ENCODE measurements at regions not wholly inside any gene's neighbourhood (a gene's known extent, or its start where the extent isn't known, plus 50 kb on each side); places are given as distances from the start of the nearest gene placed in this dataset.
A peak's percentile ranks its signal among the peaks of the same experiment; 100 is the strongest.
"Not testable (repeated sequence)": the region's sequence is repeated elsewhere in the genome, so short reads cannot be mapped to it uniquely, and the experiment has no call there.

DNA sequence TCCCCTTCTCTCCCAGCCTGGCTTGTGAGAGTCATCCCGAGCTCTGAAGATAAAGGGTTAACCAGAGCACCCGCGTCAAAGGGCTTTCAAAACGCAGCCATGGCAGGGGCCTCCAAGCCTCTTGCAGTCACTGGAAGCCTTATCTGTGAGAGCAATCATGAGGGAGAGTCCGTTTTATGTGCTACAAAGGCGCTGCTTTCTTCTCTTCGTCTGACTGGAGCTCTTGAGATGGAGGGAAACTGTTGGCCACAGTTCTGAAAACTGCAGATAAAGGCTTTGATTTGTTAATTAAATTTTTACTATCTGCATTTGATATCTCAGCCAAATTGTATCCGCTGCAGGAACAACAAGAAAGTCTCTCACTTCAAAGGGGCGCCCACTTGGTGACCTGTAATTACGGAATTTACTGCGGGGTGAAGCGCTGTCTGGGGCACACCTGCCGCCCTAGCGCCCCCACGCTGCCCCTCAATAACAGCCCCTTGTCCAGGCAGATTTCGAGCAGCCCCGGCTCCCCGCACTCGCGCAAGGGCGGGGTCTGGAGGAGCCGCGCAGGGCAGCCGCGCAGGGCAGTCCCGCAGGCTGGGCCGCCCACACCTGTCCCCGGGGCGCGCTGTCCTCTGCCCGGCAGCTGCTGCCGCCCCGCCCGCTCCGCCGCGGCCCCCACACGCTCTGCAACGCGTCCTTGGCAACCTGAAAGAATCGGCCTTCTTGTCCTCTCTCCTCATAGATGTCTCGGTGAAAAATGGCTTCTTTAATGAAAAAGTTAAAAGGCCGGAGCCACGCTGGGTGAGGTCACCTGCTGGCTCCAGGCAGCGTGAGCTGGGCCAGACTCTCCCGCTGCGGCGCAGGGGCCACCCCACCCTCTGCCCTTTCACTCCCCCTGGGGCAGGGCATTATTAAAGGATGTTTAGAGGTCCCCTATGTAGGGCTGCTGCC is 217.9 kb downstream of the VAPA start:
- intact Hi-C loops (cut with DNase I): no loop called here
- Histone ChIP-seq H3K27ac (peak overlapping the region; percentile 34), H3K4me3 (peak overlapping the region; percentile 31 to 41), H3K27me3 (no peaks in the 10 kb centered on the region), H3K36me3 (no peaks in the 10 kb centered on the region), H3K4me1 (peaks cover 14% of the 10 kb centered on the region), H3K9me3 (no peaks in the 10 kb centered on the region)
- TF ChIP-seq POLR2A (IDR thresholded peaks at IDR 0.05): no peak
- TF ChIP-seq, protein P1, sequence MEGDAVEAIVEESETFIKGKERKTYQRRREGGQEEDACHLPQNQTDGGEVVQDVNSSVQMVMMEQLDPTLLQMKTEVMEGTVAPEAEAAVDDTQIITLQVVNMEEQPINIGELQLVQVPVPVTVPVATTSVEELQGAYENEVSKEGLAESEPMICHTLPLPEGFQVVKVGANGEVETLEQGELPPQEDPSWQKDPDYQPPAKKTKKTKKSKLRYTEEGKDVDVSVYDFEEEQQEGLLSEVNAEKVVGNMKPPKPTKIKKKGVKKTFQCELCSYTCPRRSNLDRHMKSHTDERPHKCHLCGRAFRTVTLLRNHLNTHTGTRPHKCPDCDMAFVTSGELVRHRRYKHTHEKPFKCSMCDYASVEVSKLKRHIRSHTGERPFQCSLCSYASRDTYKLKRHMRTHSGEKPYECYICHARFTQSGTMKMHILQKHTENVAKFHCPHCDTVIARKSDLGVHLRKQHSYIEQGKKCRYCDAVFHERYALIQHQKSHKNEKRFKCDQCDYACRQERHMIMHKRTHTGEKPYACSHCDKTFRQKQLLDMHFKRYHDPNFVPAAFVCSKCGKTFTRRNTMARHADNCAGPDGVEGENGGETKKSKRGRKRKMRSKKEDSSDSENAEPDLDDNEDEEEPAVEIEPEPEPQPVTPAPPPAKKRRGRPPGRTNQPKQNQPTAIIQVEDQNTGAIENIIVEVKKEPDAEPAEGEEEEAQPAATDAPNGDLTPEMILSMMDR (IDR thresholded peaks at IDR 0.05): no peak
- TF ChIP-seq POLR2AphosphoS5 (IDR thresholded peaks at IDR 0.05; ENCODE audit: insufficient read depth in 1 of 2, low read depth in 1 of 2): no peak
- no peak for DNase-seq (ENCODE audit: extremely low spot score in 2 of 2)

DNA sequence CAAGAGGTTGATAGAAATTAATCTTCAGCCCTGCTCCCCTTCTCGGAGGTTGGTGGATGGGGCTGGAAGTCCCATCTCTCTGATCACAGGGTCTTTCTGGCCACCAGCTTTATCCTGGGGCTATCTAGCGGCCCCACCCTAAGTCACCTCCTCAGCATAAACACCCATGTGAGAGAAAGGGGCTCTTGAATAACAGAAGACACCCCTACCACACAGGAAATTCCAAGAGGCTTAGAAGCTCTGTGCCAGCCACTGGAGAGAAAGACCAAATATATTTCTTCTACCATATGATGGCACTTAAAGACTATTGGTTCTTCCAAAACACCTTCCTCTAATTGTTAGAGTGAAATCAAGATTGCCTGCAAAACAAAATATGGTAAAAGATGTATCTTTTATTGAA is 219.7 kb downstream of the VAPA start:
- Histone ChIP-seq H3K4me3 (no peak overlapping the region), H3K4me1 (peaks cover 14% of the 10 kb centered on the region), H3K27me3 (no peaks in the 10 kb centered on the region), H3K36me3 (no peaks in the 10 kb centered on the region), H3K9me3 (no peaks in the 10 kb centered on the region), H3K27ac (no peak overlapping the region)
- intact Hi-C loops (cut with DNase I): no loop called here
- TF ChIP-seq POLR2A (IDR thresholded peaks at IDR 0.05) (no peak), POLR2AphosphoS5 (IDR thresholded peaks at IDR 0.05; ENCODE audit: insufficient read depth in 1 of 2, low read depth in 1 of 2) (no peak)
- TF ChIP-seq, protein P1 (IDR thresholded peaks at IDR 0.05): no peak
- no peak for DNase-seq (ENCODE audit: extremely low spot score in 2 of 2)

DNA sequence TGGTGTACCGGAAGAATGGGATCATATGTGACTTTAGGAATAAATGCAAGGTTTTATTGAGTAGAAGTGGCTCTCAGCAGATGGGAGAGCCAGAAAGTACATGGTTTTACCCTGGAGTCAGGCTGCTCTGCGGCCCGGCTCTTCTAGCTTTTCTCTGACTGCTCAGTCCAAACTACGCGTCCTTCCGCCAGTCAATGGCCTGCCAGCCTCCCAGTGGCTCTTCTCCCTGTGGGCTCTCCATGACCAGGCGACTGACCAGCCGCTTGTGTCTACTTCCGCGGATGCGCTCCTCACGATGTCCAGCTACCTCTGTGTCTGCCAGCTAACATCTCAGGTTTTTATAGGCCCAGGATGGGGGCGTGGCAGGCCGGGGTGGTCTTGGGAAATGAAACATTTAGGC is 220.4 kb downstream of the VAPA start:
- TF ChIP-seq, protein P1 (IDR thresholded peaks at IDR 0.05): no peak
- TF ChIP-seq POLR2A (IDR thresholded peaks at IDR 0.05) (no peak), POLR2AphosphoS5 (IDR thresholded peaks at IDR 0.05; ENCODE audit: insufficient read depth in 1 of 2, low read depth in 1 of 2) (no peak)
- DNase-seq (ENCODE audit: extremely low spot score in 2 of 2): no peak
- Histone ChIP-seq H3K27me3 (no peaks in the 10 kb centered on the region), H3K4me1 (peaks cover 14% of the 10 kb centered on the region), H3K4me3 (no peak overlapping the region), H3K9me3 (no peaks in the 10 kb centered on the region), H3K27ac (no peak overlapping the region), H3K36me3 (no peaks in the 10 kb centered on the region)
- intact Hi-C loops (cut with DNase I): no loop called here

DNA sequence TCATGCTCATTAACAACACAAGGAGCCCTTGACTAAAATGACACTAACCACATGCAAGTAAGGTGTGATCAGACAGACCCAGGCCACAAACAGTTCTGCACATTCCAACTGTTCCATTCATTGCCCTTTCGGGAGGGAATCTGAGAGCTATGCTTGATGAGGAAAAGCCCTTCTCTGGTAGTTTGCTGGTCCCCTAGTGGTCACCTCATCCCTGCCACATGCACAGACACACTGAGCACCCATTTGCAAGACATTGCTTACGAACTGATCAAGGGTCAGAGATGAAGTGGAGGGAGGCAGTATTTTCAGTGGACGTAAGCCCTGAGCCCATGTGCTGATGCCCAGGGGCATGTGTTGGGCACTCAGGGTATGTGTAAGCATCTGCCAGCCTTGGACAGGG is 220.9 kb downstream of the VAPA start:
- H3K4me1 ChIP-seq: peaks cover 16% of the 10 kb centered on the region

DNA sequence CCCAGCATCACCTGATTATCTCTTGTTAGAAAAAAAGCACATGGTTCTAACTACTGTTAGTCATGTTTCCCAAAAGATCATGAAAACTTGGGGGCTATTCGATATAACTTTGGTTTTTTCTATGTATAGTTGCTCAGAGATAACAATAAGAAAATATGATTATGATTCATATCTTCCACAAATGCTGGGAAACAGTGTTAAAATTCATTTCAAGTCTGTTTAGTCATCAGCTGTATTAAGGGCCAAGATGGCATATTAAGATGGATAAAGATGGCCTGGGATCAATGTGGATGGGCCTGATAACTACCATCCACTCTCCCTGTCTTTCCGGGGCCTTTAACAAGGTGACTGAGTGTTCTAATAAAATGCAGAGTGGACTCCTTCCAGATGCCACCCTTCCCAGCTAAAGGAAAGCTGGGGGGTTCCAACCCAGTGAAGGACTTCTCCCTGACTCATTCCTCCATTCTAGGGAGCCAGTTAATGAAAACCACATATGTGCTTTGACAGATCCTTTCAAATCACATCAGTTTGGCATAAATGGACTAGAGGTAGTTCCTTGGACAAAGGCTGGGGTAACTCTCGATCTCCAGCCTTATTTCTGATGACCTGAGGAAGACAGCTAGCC is 221.6 kb downstream of the VAPA start:
- peaks cover 23% of the 10 kb centered on the region for H3K4me1 ChIP-seq
- TF ChIP-seq, protein P1 (IDR thresholded peaks at IDR 0.05): no peak
- TF ChIP-seq POLR2AphosphoS5 (IDR thresholded peaks at IDR 0.05; ENCODE audit: insufficient read depth in 1 of 2, low read depth in 1 of 2) (no peak), POLR2A (IDR thresholded peaks at IDR 0.05) (no peak)
- H3K27me3 ChIP-seq: no peaks in the 10 kb centered on the region
- H3K9me3 ChIP-seq: no peaks in the 10 kb centered on the region
- H3K36me3 ChIP-seq: no peaks in the 10 kb centered on the region
- no peak for DNase-seq (ENCODE audit: extremely low spot score in 2 of 2)
- no peak overlapping the region for H3K27ac ChIP-seq
- H3K4me3 ChIP-seq: no peak overlapping the region
- intact Hi-C loops (cut with DNase I): no loop called here

More for the DNA sequence above, 220.9 kb downstream of the VAPA start:
- DNase-seq (ENCODE audit: extremely low spot score in 2 of 2); H3K27me3 ChIP-seq; H3K4me3 ChIP-seq; H3K36me3 ChIP-seq; H3K9me3 ChIP-seq; H3K27ac ChIP-seq; intact Hi-C loops (cut with DNase I): not testable (repeated sequence)
